ENCODE measurements at regions not wholly inside any gene's neighbourhood (a gene's known extent, or its start where the extent isn't known, plus 50 kb on each side); places are given as distances from the start of the nearest gene placed in this dataset.
"Not testable (repeated sequence)": the region's sequence is repeated elsewhere in the genome, so short reads cannot be mapped to it uniquely, and the experiment has no call there.

DNA sequence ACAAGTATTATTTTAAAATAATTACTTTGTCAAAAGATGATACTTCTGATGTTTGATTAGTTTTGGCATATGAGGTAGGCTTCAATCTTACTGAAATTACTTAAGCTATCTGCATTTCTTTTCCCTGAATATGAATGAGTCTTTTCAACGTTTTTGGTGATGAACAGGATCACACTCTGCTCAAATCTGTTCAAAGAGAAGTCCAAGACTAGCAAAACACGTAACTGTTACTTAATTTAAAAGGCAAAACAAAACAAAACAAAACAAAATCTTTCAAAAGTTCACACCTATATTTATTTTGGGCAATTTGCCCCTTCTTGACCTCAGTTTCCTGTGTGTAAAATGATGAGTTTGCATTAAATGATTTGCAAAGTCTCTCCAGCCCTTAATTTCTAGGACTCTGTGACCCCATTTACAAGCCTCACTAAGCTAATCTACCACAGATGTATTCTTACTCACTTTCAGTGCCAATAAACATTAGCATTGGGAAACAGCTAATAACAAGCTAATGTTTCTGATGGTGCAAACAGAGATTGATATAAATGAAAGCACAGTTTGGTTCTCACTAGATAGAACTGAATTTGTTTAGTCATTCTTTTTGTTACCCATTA lies 865.4 kb downstream of the LTN1 start:
- no peak for DNase-seq (ENCODE audit: low spot score)

DNA sequence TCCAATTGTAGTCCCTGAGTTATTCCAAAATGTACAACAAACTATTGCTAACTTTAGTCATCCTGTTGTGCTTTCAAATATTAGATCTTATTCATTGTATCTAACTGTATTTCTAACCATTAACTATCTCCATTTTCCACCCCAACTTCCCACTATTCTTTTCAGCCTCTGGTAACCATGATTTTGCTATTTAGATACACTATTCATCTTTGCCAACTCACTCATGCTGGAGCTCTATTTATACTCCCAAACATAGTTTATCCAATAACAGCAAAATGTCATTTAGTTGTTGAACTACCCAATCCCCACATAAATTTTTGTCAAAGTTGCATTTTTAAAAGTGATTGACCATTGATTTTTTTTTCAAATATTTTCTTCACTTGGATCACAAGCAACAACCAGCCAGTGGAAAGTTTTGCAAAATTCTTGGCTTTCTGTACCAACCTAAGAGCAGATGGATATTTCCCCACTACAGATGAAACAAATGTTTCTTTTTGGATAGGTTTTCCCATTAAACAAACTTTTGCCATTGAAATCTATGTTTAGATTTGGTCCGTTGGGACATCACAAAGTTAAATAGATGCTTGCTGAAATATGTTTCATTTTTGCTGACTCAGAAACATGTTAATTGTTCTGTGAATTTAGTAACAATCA lies 866.0 kb downstream of the LTN1 start:
- DNase-seq (ENCODE audit: low spot score) = no peak

DNA sequence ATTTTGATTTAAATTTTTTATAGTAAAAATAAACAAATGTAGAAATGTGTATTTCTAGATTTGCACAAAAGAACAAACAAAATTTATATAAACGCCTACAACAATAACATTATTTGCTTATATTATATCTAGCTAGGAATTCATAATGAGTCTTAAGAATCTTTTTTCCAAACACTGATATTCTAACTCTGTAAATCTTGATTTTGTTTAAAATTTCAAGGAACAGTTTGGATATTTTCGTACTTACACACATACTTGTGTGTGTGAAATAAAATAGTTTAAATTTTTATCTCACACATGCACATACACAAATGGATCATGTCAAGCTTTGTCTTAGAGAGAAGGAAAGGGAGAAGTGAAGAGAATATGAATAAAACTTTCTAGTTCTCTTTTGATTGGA lies 868.1 kb downstream of the LTN1 start:
- no peak for DNase-seq (ENCODE audit: low spot score)

DNA sequence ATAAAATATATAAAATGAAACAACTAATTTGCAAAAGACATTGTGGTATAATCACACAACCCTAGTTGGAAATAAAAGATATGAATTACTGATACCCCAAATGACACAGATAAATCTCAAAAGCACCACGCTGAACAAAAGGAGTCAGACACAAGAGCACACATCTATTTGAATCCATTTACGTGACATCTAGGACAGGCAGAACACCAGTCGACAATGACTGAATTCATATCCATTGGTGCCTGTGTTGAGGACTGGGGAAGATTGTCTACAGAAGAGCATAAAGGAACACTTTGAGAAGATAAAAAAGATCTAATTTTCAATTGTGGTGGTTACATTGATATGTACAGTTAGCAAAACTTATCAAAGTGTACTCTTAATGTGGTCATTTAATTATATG lies 874.1 kb downstream of the LTN1 start:
- no peak for DNase-seq (ENCODE audit: low spot score)

GRCh38 chr21:28114986-28115385 lies 877.7 kb downstream of the LTN1 start:
- DNase-seq (ENCODE audit: low spot score) = not testable (repeated sequence)

DNA sequence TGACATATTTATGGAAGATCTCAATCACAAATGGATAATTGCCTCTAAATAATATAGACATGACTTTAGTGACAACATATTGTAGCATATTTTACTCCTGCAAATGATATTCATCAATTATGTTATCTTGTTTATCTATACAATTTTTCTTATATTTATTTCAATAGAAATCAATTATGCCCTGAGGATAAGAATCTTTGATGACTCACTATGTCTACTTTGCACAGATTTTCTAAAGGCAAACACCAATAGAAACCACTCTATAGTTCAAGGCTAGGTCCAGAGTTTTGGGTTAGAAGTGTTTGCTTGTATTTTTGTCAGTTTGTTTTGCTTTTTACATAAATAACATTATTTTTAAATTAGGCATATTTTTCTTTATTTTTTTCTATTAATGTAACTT lies 879.0 kb downstream of the LTN1 start:
- no peak for DNase-seq (ENCODE audit: low spot score)

DNA sequence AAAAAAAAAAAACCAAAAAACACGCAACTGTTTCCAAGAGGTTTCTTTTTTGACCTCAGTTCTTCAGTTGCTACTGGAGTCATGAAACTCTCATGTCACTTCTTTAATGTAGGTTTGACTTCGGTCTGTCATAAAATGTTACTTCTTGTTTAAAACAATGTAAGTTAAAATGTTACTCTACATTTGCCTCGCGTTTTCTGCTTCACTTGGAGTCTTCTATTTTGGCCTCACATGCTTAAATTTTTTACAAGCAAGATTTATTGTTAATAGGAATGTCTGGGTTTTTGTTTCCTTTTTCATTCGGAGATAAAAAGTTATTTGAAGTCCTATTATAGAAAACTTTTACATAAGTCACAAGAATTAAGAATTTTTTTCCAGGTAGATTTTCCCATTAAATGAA lies 880.2 kb downstream of the LTN1 start:
- DNase-seq (ENCODE audit: low spot score) = no peak

DNA sequence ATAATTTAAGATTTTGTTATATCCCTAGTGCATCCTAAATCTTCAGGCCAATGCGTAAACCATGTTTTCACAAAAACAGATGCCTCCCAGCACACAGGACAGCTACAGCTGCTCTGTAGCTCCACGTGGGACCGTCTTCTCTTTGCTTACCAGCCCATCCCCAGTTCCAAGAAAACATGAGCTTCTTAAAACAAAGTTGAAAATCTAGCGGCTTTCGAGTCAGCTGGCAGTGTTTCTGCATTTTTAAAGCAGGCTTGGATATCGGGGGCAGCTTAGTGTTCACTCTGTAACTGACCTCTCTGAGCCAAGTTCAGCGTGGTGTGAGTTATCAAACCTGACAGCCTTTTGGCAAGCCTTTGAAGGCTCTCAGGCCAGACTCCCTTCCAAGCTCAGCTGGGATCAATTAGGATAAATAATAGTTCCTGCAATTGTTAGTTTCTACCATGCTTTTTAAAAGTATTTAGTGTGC lies 881.5 kb downstream of the LTN1 start:
- DNase-seq (ENCODE audit: low spot score) = peak; percentile 74

GRCh38 chr21:28110716-28111115 lies 882.0 kb downstream of the LTN1 start:
- DNase-seq (ENCODE audit: low spot score) = no peak

DNA sequence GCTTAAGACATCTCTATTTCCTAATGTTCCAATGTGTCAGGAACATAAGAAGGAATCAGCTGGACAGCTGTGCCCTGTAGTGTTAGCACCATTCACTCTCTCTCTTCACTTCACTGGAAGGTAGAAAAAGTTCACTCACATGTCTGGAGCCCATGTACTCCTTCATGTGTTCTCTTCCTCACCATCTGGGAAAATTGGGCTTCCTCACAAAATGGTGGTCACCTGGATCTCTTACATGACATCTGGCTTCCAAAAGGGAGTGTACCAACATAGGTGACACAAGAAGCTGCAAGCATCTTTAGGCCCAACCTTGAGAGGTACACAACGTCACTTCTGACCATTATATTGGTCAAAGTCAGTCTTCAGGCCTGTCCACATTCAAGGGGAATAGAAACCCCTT lies 882.6 kb downstream of the LTN1 start:
- DNase-seq (ENCODE audit: low spot score) = no peak

- DNase-seq (ENCODE audit: low spot score) = no peak
Measured at GRCh38 chr21:28106370-28106890, 886.2 kb downstream of the LTN1 start.

DNA sequence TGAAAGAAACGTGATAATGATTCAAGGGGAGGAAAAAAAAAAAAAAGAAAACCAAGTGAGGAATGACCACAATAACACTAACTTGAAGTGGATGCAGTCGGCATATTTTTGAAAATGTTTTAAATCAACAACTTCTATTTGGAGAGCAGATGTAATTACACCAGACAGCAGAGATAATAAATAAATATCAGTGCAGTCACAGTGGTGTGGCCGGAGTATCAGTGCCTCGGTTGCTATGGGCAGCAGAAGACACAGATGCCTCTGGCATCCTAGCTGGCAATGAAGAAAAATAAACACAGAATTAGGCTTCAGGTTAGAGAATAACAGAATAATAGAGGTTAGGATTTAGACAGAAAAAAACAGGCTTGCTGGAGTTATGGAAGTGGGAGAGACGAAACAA lies 888.3 kb downstream of the LTN1 start:
- DNase-seq (ENCODE audit: low spot score) = no peak

- DNase-seq (ENCODE audit: low spot score) = no peak
Measured at GRCh38 chr21:28100366-28100765, 892.3 kb downstream of the LTN1 start.

DNA sequence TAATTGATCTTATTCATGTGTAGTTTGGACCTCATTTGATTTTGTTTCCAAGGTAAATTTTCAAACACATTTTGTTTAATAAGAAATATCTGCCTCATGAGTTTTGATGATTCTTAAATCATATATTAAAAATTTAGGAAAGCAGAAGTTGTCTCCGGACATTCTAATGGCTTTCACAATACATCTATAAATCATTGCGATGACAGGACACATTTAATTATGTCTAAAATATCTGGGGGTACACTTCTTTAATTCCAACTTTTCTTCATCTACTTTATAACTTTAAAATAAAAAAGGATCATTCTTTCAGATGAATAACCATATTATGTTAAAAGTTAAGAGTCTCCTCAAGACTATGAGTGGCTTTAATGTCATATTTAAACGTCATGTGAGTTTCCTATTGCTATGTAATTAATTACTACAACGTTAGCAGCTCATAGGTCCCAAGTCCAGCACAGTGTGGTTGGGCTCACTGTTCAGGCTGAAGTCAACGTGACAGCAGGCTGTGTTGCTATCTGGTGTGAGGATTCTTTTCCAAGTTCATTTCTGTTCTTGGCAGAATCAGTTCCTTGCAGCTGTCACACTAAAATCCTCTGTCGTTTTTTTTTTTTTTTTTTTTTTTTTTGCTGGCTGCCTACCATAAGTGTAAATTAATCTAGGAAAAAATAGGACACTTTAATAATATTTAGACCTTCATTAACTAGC lies 893.5 kb downstream of the LTN1 start:
- DNase-seq (ENCODE audit: low spot score) = peak; percentile 32

GRCh38 chr21:28091466-28091865 lies 901.2 kb downstream of the LTN1 start:
- no peak for DNase-seq (ENCODE audit: low spot score)

- DNase-seq (ENCODE audit: low spot score) = no peak
Measured at GRCh38 chr21:28090546-28090945, 902.1 kb downstream of the LTN1 start.

DNA sequence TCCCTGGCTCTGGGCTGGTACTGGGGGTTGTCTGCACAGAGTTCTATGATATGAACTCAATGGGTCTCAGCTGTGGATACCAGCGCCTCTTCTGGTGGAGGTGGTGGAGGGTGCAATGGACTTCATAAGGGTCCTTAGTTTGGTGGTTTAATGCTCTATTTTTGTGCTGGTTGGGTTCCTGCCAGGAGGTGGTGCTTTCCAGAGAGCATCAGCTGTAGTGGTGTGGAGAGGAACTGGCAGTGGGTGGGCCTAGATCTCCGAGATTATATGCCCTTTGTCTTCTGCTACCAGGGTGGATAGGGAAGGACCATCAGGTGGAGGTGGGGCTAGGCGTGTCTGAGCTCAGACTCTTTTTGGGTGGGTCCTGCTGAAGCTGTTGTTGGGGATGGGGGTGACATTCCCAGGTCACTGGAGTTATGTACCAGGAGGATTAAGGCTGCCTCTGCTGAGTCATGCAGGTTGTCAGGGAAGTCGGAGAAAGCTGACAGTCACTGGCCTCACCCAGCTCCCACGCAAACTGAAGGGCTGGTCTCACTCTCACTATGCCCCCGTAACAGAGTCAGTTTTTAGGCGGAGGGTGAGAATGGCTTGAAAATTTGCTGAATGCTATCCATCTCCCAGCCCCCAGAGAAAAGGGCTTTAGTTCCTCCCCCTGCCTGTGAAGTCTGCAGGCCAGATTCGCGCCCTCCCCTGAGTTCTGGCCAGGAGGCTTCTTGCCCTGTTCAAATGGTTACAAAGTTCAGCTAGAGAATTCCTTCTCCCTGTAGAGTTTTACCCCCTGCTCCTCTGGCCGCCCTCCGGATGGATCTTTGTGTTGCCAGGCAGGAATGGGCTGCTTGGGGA lies 902.9 kb downstream of the LTN1 start:
- DNase-seq (ENCODE audit: low spot score) = no peak

DNA sequence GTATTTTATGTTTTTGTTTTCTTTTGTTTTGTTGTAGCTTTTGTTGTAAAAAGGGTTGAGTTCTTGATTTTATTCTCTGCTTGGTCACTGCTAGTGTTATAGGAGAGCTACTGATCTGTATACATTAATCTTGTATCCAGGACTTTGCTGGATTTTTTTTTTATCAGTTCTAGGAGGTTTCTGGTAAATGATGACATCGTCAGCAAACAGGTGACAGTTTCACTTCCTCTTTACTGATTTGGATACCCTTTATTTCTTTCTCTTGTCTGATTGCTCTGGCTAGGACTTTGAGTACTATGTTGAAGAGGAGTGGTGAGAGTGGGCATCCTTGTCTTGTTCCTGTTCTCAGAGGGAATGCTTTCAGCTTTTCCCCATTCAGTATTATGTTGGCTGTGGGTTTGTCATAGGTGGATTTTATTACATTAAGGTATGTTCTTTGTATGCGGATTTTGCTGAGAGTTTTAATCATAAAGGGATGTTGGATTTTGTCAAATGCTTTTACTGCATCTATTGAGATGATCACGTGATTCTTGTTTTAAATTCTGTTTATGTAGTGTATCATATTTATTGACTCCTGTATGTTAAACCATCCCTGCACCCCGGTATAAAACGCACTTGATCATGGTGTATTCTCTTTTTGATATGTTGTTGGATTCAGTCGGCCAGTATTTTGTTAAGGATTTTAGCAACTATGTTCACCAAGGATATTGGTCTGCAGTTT lies 905.7 kb downstream of the LTN1 start:
- no peak for DNase-seq (ENCODE audit: low spot score)

DNA sequence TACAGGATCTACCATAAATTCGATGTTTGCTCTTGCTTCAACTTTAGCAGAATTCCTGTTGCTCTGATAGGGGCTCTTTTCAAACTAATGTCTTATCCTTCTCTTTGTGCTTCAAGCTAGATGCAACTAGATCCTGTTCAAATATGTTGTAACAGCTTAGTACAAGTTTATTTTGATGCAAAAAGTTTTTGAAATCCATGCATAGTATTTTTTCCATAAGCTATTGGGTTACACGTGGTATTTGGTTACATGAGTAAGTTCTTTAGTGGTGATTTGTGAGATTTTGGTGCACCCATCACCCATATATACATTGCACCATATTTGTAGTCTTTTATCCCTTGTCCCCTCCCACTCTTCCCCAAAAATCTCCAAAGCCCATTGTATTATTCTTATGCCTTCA lies 907.7 kb downstream of the LTN1 start:
- no peak for DNase-seq (ENCODE audit: low spot score)

- no peak for DNase-seq (ENCODE audit: low spot score)
Measured at GRCh38 chr21:28083350-28083749, 909.3 kb downstream of the LTN1 start.

- no peak for DNase-seq (ENCODE audit: low spot score)
Measured at GRCh38 chr21:28078126-28078525, 914.6 kb downstream of the LTN1 start.

DNA sequence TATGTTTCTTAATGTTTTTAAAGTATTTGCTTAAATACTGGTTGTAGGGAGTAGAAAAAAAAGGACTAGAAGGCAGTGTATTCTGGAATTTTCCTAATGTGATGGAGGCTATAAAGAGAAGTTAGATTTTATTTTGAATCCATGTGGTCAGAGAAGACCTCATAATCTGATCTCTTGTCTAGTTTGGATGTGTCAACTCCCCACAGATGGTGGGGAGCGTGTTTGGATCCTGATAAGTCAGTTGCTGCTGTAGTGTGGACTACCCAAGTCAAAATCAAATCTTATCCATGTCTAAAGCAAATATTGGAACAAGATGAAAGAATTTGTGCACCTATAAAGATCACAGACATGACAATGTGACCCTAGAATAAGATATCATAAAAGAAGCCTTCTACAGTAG lies 918.0 kb downstream of the LTN1 start:
- DNase-seq (ENCODE audit: low spot score) = no peak
